ENCODE measurements at regions not wholly inside any gene's neighbourhood (a gene's known extent, or its start where the extent isn't known, plus 50 kb on each side); places are given as distances from the start of the nearest gene placed in this dataset.

GRCh38 chr7:79997345-79997744 is 137.3 kb upstream of the GNAI1 start:
- TF ChIP-seq EZH2 (IDR thresholded peaks at IDR 0.05; ENCODE audit: insufficient read depth, poor library complexity, severe bottlenecking) (no peak), EZH2phosphoT487 (IDR thresholded peaks at IDR 0.05; ENCODE audit: insufficient read depth, low read depth) (no peak)

Measured in GM23248 (cell line).